NCI-H345 treated with DMSO at 0.1 percent for 48 hours (cell line): ENCODE measurements at regions not wholly inside any gene's neighbourhood (a gene's known extent, or its start where the extent isn't known, plus 50 kb on each side); places are given as distances from the start of the nearest gene placed in this dataset.
"Not testable (repeated sequence)": the region's sequence is repeated elsewhere in the genome, so short reads cannot be mapped to it uniquely, and the experiment has no call there.

Experiments used
- DNase-seq: peaks from one replicate; lab custom pipeline; 2025; ENCODE audit not compliant: unreplicated experiment; lab: John Stamatoyannopoulos, UW

- no peak for DNase-seq
Measured at GRCh38 chr4:186954956-186955355, 231.3 kb upstream of the FAT1 start.

GRCh38 chr4:186957952-186958555, 234.4 kb upstream of the FAT1 start:
- DNase-seq, result no peak

- DNase-seq, result no peak
Measured at GRCh38 chr4:186958726-186959350, 235.2 kb upstream of the FAT1 start.

- DNase-seq, result no peak
Measured at GRCh38 chr4:186979961-186980745, 256.5 kb upstream of the FAT1 start.

- DNase-seq, result no peak
Measured at GRCh38 chr4:186981161-186981560, 257.5 kb upstream of the FAT1 start.

GRCh38 chr4:186982160-186982559, 258.5 kb upstream of the FAT1 start:
- DNase-seq, result no peak

GRCh38 chr4:186984105-186984644, 260.5 kb upstream of the FAT1 start:
- no peak for DNase-seq

GRCh38 chr4:186999686-187000085, 276.0 kb upstream of the FAT1 start:
- DNase-seq, result no peak

GRCh38 chr4:187000281-187000680, 276.6 kb upstream of the FAT1 start:
- DNase-seq, result no peak

- DNase-seq, result not testable (repeated sequence)
Measured at GRCh38 chr4:187002133-187002532, 278.5 kb upstream of the FAT1 start.

- DNase-seq, result no peak
Measured at GRCh38 chr4:187004628-187005027, 281.0 kb upstream of the FAT1 start.

GRCh38 chr4:187006189-187006618, 282.5 kb upstream of the FAT1 start:
- no peak for DNase-seq

- no peak for DNase-seq
Measured at GRCh38 chr4:187010052-187010451, 286.4 kb upstream of the FAT1 start.

- no peak for DNase-seq
Measured at GRCh38 chr4:187016101-187016500, 292.4 kb upstream of the FAT1 start.

GRCh38 chr4:187017147-187017546, 293.5 kb upstream of the FAT1 start:
- DNase-seq, result no peak

- peak; percentile 10 for DNase-seq
Measured at GRCh38 chr4:187019896-187020295, 296.2 kb upstream of the FAT1 start.

GRCh38 chr4:187020676-187021075, 297.0 kb upstream of the FAT1 start:
- DNase-seq, result no peak

- no peak for DNase-seq
Measured at GRCh38 chr4:187021436-187022205, 298.0 kb upstream of the FAT1 start.

- no peak for DNase-seq
Measured at GRCh38 chr4:187027272-187027671, 303.6 kb upstream of the FAT1 start.

GRCh38 chr4:187042251-187042650, 318.6 kb upstream of the FAT1 start:
- DNase-seq, result no peak

GRCh38 chr4:187046471-187046870, 322.8 kb upstream of the FAT1 start:
- DNase-seq, result no peak
